ENCODE measurements at regions not wholly inside any gene's neighbourhood (a gene's known extent, or its start where the extent isn't known, plus 50 kb on each side); places are given as distances from the start of the nearest gene placed in this dataset.

DNA sequence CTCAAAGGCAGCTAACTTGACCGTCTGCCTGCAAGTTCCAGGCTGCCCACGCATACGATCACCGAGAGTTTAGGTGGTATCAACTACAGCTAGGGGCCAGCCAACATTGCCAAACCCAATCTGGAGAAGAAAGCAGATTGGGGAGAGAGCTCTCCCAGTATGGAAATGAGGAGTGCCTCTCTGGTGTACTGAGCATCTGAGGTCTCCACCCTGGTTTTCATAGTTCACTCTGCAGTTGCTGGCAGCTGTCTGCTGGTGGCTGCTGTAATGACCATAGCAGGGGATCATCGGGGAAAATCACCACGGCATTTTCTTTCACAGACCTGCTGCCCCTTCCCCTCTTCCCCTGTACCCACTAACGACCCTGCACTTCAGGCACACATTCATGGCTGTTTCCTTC lies 201.7 kb downstream of the NUFIP1 start:
- TF ChIP-seq FOS (IDR thresholded peaks at IDR 0.05; ENCODE audit: borderline replicate concordance, insufficient read depth, low read length) = no peak
- TF ChIP-seq POLR2AphosphoS5 (IDR thresholded peaks at IDR 0.05; ENCODE audit: insufficient read depth, low read depth, low read length) = no peak
- no peak for TF ChIP-seq EZH2 (IDR thresholded peaks at IDR 0.05; ENCODE audit: borderline replicate concordance, low read depth, low read length, severe bottlenecking)
- TF ChIP-seq, protein P1, sequence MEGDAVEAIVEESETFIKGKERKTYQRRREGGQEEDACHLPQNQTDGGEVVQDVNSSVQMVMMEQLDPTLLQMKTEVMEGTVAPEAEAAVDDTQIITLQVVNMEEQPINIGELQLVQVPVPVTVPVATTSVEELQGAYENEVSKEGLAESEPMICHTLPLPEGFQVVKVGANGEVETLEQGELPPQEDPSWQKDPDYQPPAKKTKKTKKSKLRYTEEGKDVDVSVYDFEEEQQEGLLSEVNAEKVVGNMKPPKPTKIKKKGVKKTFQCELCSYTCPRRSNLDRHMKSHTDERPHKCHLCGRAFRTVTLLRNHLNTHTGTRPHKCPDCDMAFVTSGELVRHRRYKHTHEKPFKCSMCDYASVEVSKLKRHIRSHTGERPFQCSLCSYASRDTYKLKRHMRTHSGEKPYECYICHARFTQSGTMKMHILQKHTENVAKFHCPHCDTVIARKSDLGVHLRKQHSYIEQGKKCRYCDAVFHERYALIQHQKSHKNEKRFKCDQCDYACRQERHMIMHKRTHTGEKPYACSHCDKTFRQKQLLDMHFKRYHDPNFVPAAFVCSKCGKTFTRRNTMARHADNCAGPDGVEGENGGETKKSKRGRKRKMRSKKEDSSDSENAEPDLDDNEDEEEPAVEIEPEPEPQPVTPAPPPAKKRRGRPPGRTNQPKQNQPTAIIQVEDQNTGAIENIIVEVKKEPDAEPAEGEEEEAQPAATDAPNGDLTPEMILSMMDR (IDR thresholded peaks at IDR 0.05; ENCODE audit: extremely low read depth in 1 of 2, insufficient read depth in 1 of 2, low read depth in 1 of 2, low read length in 2 of 2) = no peak
- no peak for TF ChIP-seq POLR2A (IDR thresholded peaks at IDR 0.05; ENCODE audit: low read depth, low read length)
- TF ChIP-seq JUN (IDR thresholded peaks at IDR 0.05; ENCODE audit: borderline replicate concordance, insufficient read depth, insufficient read length, low read depth) = no peak
- TF ChIP-seq GATA2 (IDR thresholded peaks at IDR 0.05; ENCODE audit: insufficient read depth, insufficient read length, low read depth, low read length) = no peak
- TF ChIP-seq, protein P2, sequence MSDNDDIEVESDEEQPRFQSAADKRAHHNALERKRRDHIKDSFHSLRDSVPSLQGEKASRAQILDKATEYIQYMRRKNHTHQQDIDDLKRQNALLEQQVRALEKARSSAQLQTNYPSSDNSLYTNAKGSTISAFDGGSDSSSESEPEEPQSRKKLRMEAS (IDR thresholded peaks at IDR 0.05; ENCODE audit: insufficient read depth, insufficient read length) = no peak
